ENCODE measurements at regions not wholly inside any gene's neighbourhood (a gene's known extent, or its start where the extent isn't known, plus 50 kb on each side); places are given as distances from the start of the nearest gene placed in this dataset.

GRCh38 chr11:26035696-26036095 is 296.2 kb upstream of the ANO3 start:
- no peak for DNase-seq (ENCODE audit: low spot score)

- DNase-seq (ENCODE audit: low spot score), result no peak
Observed at GRCh38 chr11:26037716-26038115, 294.2 kb upstream of the ANO3 start.

DNA sequence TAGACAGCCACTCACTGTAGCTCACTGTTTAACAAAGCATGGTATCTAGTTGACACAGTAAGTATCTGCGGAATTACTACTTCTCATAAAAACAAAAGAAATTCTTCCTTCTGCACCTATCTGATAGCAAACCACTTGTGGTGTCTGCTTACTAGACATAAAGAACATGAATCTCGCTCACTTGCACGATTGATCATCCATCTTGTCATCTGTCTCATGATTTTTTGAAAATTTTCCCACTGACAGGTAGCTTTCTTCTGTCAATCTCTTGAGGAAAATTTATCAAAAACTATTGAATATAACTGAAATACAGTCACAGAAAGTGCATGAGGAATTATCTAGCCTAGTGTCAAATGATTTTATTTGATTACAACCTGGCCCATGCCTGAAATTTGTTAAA is 291.6 kb upstream of the ANO3 start:
- DNase-seq (ENCODE audit: low spot score), result no peak

GRCh38 chr11:26042113-26042512 is 289.8 kb upstream of the ANO3 start:
- no peak for DNase-seq (ENCODE audit: low spot score)

DNA sequence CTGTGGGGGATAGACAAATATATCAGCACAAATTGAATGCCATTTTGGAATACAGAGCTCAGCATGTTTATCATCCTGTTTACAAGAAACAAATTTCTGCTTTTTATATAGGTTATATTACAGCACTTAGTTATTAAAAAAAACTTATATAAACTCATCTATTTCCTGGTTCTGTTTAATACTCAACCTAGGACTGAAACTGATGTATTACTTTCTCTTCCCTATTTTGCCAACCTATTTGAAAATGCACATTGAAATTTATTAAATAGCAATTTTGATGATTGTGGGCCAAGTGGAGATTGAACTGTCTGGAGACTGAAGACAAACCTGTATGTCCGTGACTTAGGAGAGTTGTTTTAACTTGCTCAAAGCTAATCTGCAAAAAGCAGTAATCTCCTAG is 288.3 kb upstream of the ANO3 start:
- DNase-seq (ENCODE audit: low spot score), result no peak

DNA sequence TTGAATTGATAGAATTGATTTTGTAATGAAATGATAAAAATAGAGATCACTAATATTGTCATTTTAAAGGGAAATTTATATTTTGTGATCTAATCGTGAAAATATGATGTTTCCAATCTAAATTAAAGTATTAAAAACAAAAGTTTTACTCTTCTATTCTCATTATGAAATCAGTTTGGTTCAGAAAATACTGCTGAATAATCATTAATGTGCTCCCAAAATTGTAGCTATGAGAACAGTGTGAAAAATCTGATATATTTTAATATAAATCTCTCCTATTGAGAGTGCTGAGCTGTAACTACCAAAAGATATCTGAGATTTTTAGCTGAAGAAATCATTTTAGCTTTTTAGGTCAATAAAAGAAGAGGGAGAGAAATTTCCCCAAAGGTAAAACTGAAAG is 287.5 kb upstream of the ANO3 start:
- no peak for DNase-seq (ENCODE audit: low spot score)

GRCh38 chr11:26045082-26045481 is 286.8 kb upstream of the ANO3 start:
- no peak for DNase-seq (ENCODE audit: low spot score)

- no peak for DNase-seq (ENCODE audit: low spot score)
Observed at GRCh38 chr11:26048271-26048670, 283.7 kb upstream of the ANO3 start.

- DNase-seq (ENCODE audit: low spot score), result no peak
Observed at GRCh38 chr11:26053966-26054365, 278.0 kb upstream of the ANO3 start.

DNA sequence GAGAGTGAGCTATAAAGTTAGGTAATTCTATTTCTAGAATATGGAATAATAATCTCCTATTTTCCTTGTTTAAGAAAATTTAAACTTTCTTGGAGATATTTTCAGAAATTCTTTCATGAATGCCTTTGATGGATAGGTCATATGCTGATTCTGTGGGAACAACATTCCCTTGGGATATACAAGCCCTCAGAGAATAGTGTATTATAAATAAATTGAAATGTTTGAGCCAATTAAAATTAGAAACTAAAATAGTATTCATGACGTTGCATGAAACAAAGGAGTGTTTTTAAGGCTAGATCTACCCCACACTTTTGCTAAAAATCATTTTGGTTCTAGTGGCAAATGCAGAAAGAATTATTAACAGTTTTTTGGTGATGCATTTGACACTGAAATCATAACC is 269.3 kb upstream of the ANO3 start:
- no peak for DNase-seq (ENCODE audit: low spot score)

- no peak for DNase-seq (ENCODE audit: low spot score)
Observed at GRCh38 chr11:26063915-26064314, 268.0 kb upstream of the ANO3 start.

GRCh38 chr11:26065944-26066343 is 266.0 kb upstream of the ANO3 start:
- no peak for DNase-seq (ENCODE audit: low spot score)

DNA sequence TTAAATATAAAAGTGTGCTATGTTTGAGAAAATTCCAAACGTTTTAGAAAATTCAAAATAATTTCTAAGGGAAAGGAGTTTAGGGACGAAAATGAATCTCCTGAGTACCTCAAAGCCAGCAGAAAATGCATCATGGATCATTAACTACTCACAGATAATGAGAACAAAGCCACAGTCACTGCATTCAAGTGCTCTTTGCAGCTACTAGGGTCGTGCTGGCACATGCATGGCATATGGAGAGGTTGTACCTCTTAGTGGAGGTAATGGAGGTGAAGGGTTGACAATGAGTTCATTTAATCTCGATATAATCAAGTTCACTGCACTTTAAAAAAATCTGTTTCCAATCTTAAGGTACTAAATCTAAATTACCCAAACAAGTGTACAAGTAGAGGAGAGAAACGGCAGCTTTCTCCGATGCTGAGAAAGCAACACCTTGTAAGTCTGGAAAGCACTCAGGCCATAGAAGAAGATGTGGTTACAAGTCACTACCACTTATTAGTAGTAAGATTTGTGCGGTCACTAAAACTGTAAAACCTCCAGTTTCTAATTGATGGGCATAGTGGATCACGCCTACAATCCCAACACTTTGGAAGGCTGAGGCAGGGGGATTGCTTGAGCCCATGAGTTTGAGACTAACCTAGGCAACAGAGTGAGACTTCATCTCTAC is 261.1 kb upstream of the ANO3 start:
- DNase-seq (ENCODE audit: low spot score), result no peak

GRCh38 chr11:26072614-26073153 is 259.2 kb upstream of the ANO3 start:
- DNase-seq (ENCODE audit: low spot score), result no peak

- DNase-seq (ENCODE audit: low spot score), result no peak
Observed at GRCh38 chr11:26073646-26074045, 258.3 kb upstream of the ANO3 start.

DNA sequence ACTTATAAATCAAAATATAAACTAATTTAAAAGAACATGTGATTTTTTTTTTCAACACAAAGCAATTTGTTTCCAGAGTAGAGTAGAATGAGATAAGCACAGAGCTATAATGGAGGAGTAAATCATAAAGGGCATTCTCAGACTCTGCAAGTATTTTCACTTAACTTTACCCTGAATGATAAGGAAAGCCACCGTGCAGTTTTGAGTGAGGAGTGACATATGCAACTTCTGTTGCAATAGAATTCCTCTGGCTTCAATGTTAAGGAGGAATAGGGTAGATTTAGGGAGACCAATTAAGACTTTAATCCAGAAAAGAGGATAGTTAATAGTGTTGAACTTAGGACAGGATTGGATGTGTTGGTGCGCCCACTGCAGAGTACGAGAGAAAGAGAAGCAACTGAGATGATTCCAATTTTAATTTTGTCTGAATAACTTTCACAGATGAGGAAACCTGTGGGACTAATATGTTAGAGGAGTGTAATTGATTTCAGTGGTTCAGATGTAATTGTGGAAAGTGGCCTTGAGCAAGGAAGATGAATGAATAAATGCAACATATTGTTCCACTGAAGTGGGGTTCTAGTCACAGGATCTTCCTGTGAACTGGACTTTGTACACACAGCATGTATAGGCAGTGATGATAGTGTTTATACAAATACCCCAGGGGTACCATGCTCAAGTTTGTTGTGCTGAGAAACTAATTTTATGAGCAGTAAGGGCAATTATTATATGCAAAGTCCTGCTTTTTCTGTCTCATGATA is 255.5 kb upstream of the ANO3 start:
- no peak for DNase-seq (ENCODE audit: low spot score)

DNA sequence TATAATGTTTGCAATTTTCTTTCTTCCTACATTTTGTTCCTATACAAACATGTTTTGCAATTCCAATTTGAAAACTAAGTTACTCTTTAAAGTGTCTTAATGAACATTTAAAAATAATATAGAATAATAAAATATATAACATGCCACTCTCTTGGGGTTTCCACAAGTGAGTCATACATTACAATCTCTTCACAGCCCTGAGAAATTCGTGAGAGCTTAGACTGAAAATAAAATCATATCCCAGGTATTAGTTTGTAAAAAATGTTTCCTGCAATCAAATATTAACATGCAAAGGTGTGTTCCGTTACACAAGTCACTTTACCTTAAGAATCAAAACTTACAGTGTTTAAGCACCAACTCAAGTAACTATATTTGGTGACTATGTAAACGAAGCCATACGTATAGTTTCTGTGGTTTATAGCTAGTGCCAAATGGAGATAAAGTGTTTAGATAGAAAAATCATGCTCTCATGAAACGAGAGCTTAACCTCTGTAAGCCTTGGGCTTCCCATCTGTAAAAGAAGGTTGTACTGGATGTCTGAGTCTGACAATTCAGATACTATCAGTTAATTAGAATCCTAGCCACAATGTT is 253.6 kb upstream of the ANO3 start:
- DNase-seq (ENCODE audit: low spot score), result no peak

DNA sequence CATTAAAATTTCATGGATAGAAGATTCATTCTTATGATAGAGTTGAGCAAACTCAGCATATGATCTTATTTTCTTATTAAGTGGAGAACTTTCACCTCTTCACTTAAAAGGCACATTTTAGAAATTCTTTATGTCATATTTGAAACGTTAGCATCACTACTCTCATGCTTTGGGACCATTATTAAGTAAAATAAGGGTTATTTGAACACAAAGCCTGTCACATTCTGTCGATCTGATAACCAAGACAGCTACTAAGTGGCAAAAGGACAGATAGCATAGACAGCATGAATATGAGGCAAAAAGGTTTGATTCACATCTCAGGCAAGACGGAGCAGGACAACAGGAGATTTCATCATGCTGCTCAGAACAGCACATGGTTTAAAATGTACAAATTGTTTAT is 247.6 kb upstream of the ANO3 start:
- DNase-seq (ENCODE audit: low spot score), result no peak

- DNase-seq (ENCODE audit: low spot score), result no peak
Observed at GRCh38 chr11:26086028-26086427, 245.9 kb upstream of the ANO3 start.

DNA sequence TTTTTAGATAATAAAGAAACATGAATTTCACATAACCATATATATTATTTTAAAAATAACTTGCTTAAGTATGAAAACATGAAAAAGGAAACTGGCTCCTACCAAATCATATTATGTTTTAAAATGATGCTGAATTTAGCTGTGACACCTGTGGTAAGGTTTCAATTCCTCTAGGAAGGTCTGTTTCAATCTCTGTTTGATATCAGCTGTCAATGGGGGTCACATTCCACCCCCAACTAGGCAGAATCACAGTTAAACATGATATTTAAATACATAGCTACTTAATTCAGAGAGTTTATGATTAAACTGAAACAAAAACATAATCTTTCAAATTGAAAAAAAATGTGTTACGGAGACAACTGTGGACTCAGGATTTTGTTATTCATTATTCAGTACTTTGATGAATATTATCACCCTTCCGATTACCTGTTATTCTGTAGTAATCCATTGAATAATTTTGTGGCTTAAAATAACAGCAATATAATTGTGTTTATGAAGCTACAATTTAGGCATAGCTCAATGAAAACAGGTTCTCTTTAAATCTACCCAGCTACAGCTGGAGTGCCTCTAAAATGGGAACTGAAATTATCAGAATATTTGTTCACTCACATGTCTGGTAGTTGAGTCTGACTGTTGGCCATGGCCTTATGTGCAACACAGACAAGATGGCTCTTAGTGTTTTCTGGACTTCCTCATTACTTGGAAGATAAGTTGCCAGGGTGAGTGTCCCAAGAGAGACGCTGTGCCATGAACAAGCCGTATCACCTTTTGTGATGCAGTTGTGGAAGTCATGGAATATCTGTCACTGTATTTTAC is 244.6 kb upstream of the ANO3 start:
- no peak for DNase-seq (ENCODE audit: low spot score)

- no peak for DNase-seq (ENCODE audit: low spot score)
Observed at GRCh38 chr11:26088391-26088790, 243.5 kb upstream of the ANO3 start.

GRCh38 chr11:26090651-26091050 is 241.3 kb upstream of the ANO3 start:
- no peak for DNase-seq (ENCODE audit: low spot score)

Measured in iPS-NIHi11 (cell line).